Stimulated activated CD8-positive, alpha-beta memory T cell treated with anti-CD3 and anti-CD28 coated beads, Interleukin-4, amount 100 ng/mL, for 4 hours (primary cell): ENCODE measurements at regions not wholly inside any gene's neighbourhood (a gene's known extent, or its start where the extent isn't known, plus 50 kb on each side); places are given as distances from the start of the nearest gene placed in this dataset.
"Not testable (repeated sequence)": the region's sequence is repeated elsewhere in the genome, so short reads cannot be mapped to it uniquely, and the experiment has no call there.

Experiments
- DNase-seq, 2 donors: peaks; one replicate each; pipeline ENCODE4 v3.0.0-alpha.2; 2020; ENCODE audit warnings: low read depth in 2 of 2, low spot score in 1 of 2

- DNase-seq, result no peak
Measured at GRCh38 chr14:22313172-22313801, 275.7 kb downstream of the DAD1 start.

DNA sequence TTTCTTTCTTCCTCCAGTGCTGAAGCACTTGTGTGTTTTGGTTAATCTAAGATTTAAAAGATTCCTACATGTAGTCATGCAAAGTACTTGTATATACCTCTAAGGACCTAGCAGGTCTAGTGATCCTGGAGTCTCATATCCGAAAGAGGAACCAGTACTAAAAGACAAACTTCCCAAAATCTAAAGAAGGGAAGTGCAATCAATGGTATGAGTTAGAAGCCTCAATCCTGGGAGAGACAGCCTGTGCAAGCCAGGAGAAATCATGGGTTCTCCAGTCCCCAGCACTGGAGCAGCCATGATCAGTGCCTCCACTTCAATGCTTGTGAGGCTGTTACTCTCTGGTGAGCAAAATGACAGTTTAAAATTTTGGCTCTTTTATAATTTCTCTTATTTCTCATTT, 277.4 kb downstream of the DAD1 start:
- no peak for DNase-seq

- no peak for DNase-seq
Measured at GRCh38 chr14:22305607-22306006, 283.4 kb downstream of the DAD1 start.

DNA sequence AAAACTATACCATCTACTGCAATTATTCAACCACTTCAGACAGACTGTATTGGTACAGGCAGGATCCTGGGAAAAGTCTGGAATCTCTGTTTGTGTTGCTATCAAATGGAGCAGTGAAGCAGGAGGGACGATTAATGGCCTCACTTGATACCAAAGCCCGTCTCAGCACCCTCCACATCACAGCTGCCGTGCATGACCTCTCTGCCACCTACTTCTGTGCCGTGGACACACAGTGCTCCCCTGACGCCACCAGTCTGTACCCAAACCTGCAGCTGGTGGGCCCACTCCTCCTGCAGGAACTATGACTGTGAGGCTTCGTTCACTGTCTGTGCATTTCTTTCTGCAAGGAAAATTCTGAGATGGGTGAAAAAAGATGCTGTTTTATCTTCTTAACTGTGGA, 284.7 kb downstream of the DAD1 start:
- DNase-seq, result no peak

GRCh38 chr14:22303589-22304195, 285.3 kb downstream of the DAD1 start:
- no peak for DNase-seq

GRCh38 chr14:22300646-22301045, 288.4 kb downstream of the DAD1 start:
- no peak for DNase-seq

DNA sequence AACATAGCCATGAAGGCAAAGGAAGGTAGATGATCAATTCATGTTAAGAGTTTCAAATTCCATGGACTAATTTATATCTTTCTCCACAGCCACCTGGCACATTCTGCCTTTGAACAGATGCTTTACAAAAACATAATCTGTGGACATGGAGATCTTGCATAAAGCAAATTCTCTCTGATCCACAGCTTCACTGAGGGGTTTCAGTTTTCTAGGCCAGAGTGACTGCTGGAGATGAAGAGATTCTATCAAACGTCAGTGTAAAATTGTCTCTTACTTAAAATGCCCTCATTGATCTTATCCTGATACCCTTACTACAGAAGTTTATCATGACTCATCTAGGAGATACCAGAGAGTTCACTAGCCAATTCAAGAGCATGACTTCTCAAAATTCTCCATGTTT, 291.6 kb downstream of the DAD1 start:
- no peak for DNase-seq

- DNase-seq, result no peak
Measured at GRCh38 chr14:22296722-22297121, 292.3 kb downstream of the DAD1 start.

- DNase-seq, result no peak
Measured at GRCh38 chr14:22296088-22296487, 292.9 kb downstream of the DAD1 start.

- DNase-seq, result no peak
Measured at GRCh38 chr14:22291406-22291805, 297.6 kb downstream of the DAD1 start.

- no peak for DNase-seq
Measured at GRCh38 chr14:22289570-22289969, 299.5 kb downstream of the DAD1 start.

DNA sequence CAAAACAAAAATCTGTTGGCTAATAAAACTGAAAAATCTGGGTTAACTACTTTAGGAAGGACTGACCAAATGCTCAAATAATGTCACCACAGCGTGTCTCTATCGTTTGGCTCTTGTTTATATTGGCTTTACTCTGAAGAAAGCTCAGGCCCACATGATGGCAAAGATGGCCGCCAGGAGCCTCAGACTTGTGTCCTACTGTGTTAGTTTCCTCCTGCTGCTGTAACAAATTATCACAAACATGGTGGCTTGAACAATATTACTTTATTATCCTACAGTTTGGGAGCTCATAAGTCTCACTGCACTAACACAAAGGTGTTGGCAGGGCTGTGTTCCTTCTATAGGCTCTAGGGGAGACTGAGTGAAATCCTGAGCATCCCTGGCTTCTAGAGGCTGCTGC, 303.0 kb downstream of the DAD1 start:
- DNase-seq, result no peak

DNA sequence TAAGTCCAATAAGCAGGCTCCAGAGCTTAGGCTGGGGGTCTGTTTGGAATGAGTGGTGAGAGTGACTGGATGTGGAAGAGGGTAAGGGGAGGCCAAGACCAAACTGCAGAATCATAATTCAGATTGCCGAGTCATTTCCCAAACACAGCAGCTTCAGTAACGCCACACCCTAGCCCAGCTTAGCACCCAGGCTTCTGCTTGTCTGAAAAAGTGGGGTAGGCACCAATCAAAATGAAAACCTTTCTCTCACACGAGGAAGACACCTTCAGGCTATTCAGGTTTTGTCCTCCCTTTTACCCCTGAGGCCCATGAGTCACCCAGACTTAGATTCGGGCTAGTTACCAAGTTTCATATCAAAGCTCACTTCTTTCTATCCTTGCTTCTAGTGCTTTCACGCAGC, 306.1 kb downstream of the DAD1 start:
- DNase-seq, result no peak

- DNase-seq, result no peak
Measured at GRCh38 chr14:22282417-22282816, 306.6 kb downstream of the DAD1 start.

DNA sequence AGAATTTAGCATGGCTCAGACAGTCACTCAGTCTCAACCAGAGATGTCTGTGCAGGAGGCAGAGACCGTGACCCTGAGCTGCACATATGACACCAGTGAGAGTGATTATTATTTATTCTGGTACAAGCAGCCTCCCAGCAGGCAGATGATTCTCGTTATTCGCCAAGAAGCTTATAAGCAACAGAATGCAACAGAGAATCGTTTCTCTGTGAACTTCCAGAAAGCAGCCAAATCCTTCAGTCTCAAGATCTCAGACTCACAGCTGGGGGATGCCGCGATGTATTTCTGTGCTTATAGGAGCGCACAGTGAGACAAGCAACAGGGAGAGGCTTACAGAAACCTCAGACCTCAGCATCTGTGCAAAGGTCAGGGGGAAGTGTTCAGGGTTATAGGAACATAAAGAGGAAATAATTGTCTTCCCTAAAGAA, 307.6 kb downstream of the DAD1 start:
- not testable (repeated sequence) for DNase-seq

GRCh38 chr14:22280497-22281316, 308.3 kb downstream of the DAD1 start:
- no peak for DNase-seq

- DNase-seq, result no peak
Measured at GRCh38 chr14:22276913-22277816, 311.9 kb downstream of the DAD1 start.

GRCh38 chr14:22271838-22272799, 316.9 kb downstream of the DAD1 start:
- no peak for DNase-seq

DNA sequence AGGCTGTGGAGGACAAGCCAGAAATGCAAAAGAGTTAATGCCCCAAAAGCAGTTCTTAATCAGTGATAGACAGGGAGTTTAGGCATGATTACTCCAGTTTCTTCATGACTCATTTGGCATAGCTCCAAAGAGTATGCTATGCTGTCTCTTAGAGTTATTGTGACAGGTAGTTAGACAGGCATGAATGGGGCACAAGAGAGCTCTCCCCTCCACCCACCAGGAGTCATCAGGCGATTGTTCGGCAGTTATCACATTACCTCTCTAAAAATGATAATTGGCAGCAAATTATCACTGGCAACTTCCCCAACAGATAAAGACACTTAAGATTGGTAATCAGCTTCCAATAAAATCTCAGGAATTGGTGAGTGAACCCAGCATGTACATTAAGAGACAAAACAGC, 320.1 kb downstream of the DAD1 start:
- DNase-seq, result no peak

DNA sequence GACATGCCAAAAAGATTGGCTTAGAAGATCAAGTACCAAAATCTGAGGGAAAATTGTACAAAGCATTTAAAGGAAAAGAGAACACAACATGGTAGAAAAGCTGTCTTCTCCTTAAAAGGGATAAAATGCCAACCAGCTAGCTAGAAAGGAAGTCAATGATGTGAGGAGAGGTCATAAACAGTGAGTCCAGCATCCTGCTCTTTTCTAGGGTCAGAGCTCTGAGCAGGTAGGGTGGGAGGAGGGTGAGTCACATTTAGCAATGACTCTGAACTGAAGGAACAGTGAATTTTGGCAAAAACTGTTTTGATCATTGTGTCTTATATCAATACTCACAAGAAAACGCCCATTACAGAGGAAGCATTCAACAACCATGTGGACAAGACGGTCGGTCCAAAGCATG, 322.3 kb downstream of the DAD1 start:
- DNase-seq, result no peak
